ENCODE measurements at regions not wholly inside any gene's neighbourhood (a gene's known extent, or its start where the extent isn't known, plus 50 kb on each side); places are given as distances from the start of the nearest gene placed in this dataset.
"Not testable (repeated sequence)": the region's sequence is repeated elsewhere in the genome, so short reads cannot be mapped to it uniquely, and the experiment has no call there.

- not testable (repeated sequence) for TF ChIP-seq CTCF (IDR thresholded peaks at IDR 0.05); POLR2AphosphoS5 (IDR thresholded peaks at IDR 0.05; ENCODE audit: insufficient read depth in 1 of 2, low read depth in 1 of 2)
These were observed 1020.1 kb upstream of the MANEA start for GRCh38 chr6:94557207-94557606.
